ENCODE measurements at regions not wholly inside any gene's neighbourhood (a gene's known extent, or its start where the extent isn't known, plus 50 kb on each side); places are given as distances from the start of the nearest gene placed in this dataset.

GRCh38 chr12:115666168-115666567 is 611.3 kb downstream of the MED13L start:
- Mint-ChIP-seq H3K36me3 (ENCODE audit: low read depth, unreplicated experiment) (no peaks in the 10 kb centered on the region), H3K9me3 (ENCODE audit: unreplicated experiment) (no peaks in the 10 kb centered on the region), H3K4me1 (ENCODE audit: unreplicated experiment) (no peaks in the 10 kb centered on the region), H3K4me3 (ENCODE audit: unreplicated experiment) (no peak overlapping the region), H3K27ac (ENCODE audit: unreplicated experiment) (no peak overlapping the region), H3K27me3 (ENCODE audit: unreplicated experiment) (peaks cover 2% of the 10 kb centered on the region)
- DNase-seq (ENCODE audit: low spot score), result no peak
- TF ChIP-seq CTCF (IDR thresholded peaks at IDR 0.05; ENCODE audit: unreplicated experiment), result no peak

GRCh38 chr12:115661112-115661511 is 616.4 kb downstream of the MED13L start:
- H3K27me3 Mint-ChIP-seq (ENCODE audit: unreplicated experiment), result no peaks in the 10 kb centered on the region
- no peak for DNase-seq (ENCODE audit: low spot score)

GRCh38 chr12:115660211-115660805 is 617.2 kb downstream of the MED13L start:
- Mint-ChIP-seq H3K4me3 (ENCODE audit: unreplicated experiment) (no peak overlapping the region), H3K27ac (ENCODE audit: unreplicated experiment) (no peak overlapping the region)
- DNase-seq (ENCODE audit: low spot score), result no peak

More at GRCh38 chr12:115661112-115661511, 616.4 kb downstream of the MED13L start:
- Mint-ChIP-seq H3K9me3 (ENCODE audit: unreplicated experiment) (no peaks in the 10 kb centered on the region), H3K4me3 (ENCODE audit: unreplicated experiment) (no peak overlapping the region), H3K27ac (ENCODE audit: unreplicated experiment) (no peak overlapping the region), H3K36me3 (ENCODE audit: low read depth, unreplicated experiment) (no peaks in the 10 kb centered on the region), H3K4me1 (ENCODE audit: unreplicated experiment) (peaks cover 8% of the 10 kb centered on the region)
- no peak for TF ChIP-seq CTCF (IDR thresholded peaks at IDR 0.05; ENCODE audit: unreplicated experiment)

GRCh38 chr12:115659422-115659821 is 618.1 kb downstream of the MED13L start:
- Mint-ChIP-seq H3K27ac (ENCODE audit: unreplicated experiment) (no peak overlapping the region), H3K36me3 (ENCODE audit: low read depth, unreplicated experiment) (no peaks in the 10 kb centered on the region), H3K4me1 (ENCODE audit: unreplicated experiment) (peaks cover 8% of the 10 kb centered on the region), H3K9me3 (ENCODE audit: unreplicated experiment) (no peaks in the 10 kb centered on the region), H3K4me3 (ENCODE audit: unreplicated experiment) (no peak overlapping the region), H3K27me3 (ENCODE audit: unreplicated experiment) (no peaks in the 10 kb centered on the region)
- no peak for TF ChIP-seq CTCF (IDR thresholded peaks at IDR 0.05; ENCODE audit: unreplicated experiment)
- no peak for DNase-seq (ENCODE audit: low spot score)

More at GRCh38 chr12:115660211-115660805, 617.2 kb downstream of the MED13L start:
- no peaks in the 10 kb centered on the region for H3K9me3 Mint-ChIP-seq (ENCODE audit: unreplicated experiment)
- H3K27me3 Mint-ChIP-seq (ENCODE audit: unreplicated experiment), result no peaks in the 10 kb centered on the region
- H3K36me3 Mint-ChIP-seq (ENCODE audit: low read depth, unreplicated experiment), result no peaks in the 10 kb centered on the region
- no peak for TF ChIP-seq CTCF (IDR thresholded peaks at IDR 0.05; ENCODE audit: unreplicated experiment)
- peaks cover 8% of the 10 kb centered on the region for H3K4me1 Mint-ChIP-seq (ENCODE audit: unreplicated experiment)

- Mint-ChIP-seq H3K27me3 (ENCODE audit: unreplicated experiment) (no peaks in the 10 kb centered on the region), H3K27ac (ENCODE audit: unreplicated experiment) (no peak overlapping the region), H3K4me3 (ENCODE audit: unreplicated experiment) (no peak overlapping the region), H3K36me3 (ENCODE audit: low read depth, unreplicated experiment) (no peaks in the 10 kb centered on the region), H3K9me3 (ENCODE audit: unreplicated experiment) (no peaks in the 10 kb centered on the region), H3K4me1 (ENCODE audit: unreplicated experiment) (peaks cover 8% of the 10 kb centered on the region)
- TF ChIP-seq CTCF (IDR thresholded peaks at IDR 0.05; ENCODE audit: unreplicated experiment), result no peak
- no peak for DNase-seq (ENCODE audit: low spot score)
These were observed 620.1 kb downstream of the MED13L start for GRCh38 chr12:115657081-115658013.
